ENCODE measurements at regions not wholly inside any gene's neighbourhood (a gene's known extent, or its start where the extent isn't known, plus 50 kb on each side); places are given as distances from the start of the nearest gene placed in this dataset.

- TF ChIP-seq CTCF (conservative IDR thresholded peaks at IDR 0.05; ENCODE audit: low read length), result no peak
- DNase-seq (ENCODE audit: low read depth), result no peak
- H3K4me3 ChIP-seq (ENCODE audit: low read length), result no peak overlapping the region
Observed at GRCh38 chr16:86088816-86089215, 189.9 kb downstream of the IRF8 start.

GRCh38 chr16:86089334-86089900 lies 190.5 kb downstream of the IRF8 start:
- TF ChIP-seq CTCF (conservative IDR thresholded peaks at IDR 0.05; ENCODE audit: low read length), result no peak
- no peak for DNase-seq (ENCODE audit: low read depth)
- no peak overlapping the region for H3K4me3 ChIP-seq (ENCODE audit: low read length)

- H3K4me3 ChIP-seq (ENCODE audit: low read length), result no peak overlapping the region
- no peak for DNase-seq (ENCODE audit: low read depth)
- no peak for TF ChIP-seq CTCF (conservative IDR thresholded peaks at IDR 0.05; ENCODE audit: low read length)
Observed at GRCh38 chr16:86089991-86090390, 191.0 kb downstream of the IRF8 start.

GRCh38 chr16:86090461-86091170 lies 191.7 kb downstream of the IRF8 start:
- no peak overlapping the region for H3K4me3 ChIP-seq (ENCODE audit: low read length)
- TF ChIP-seq CTCF (conservative IDR thresholded peaks at IDR 0.05; ENCODE audit: low read length), result no peak
- DNase-seq (ENCODE audit: low read depth), result no peak

- no peak for DNase-seq (ENCODE audit: low read depth)
- no peak for TF ChIP-seq CTCF (conservative IDR thresholded peaks at IDR 0.05; ENCODE audit: low read length)
Observed at GRCh38 chr16:86091976-86092375, 193.0 kb downstream of the IRF8 start.

GRCh38 chr16:86092586-86093480 lies 193.9 kb downstream of the IRF8 start:
- no peak overlapping the region for H3K4me3 ChIP-seq (ENCODE audit: low read length)
- no peak for TF ChIP-seq CTCF (conservative IDR thresholded peaks at IDR 0.05; ENCODE audit: low read length)
- no peak for DNase-seq (ENCODE audit: low read depth)

More at GRCh38 chr16:86091976-86092375, 193.0 kb downstream of the IRF8 start:
- no peak overlapping the region for H3K4me3 ChIP-seq (ENCODE audit: low read length)
